Smooth muscle cell (in vitro differentiated cells): ENCODE measurements at regions not wholly inside any gene's neighbourhood (a gene's known extent, or its start where the extent isn't known, plus 50 kb on each side); places are given as distances from the start of the nearest gene placed in this dataset.

Experiments used
- DNase-seq: peaks from one replicate; lab custom pipeline; 2025; ENCODE audit not compliant: unreplicated experiment; lab: John Stamatoyannopoulos, UW
- H2AFZ ChIP-seq: fragments of 200-600 bp; sonication (generic); 2 replicates; pipeline ENCODE4 v1.6.0; 2016; ENCODE audit warnings: antibody characterized with exemption, low read depth, mild to moderate bottlenecking
- H3F3A ChIP-seq: fragments of 200-600 bp; sonication (generic); 2 replicates; pipeline ENCODE4 v1.6.0; 2017; ENCODE audit warnings: antibody characterized with exemption, low read depth
- H3K27ac ChIP-seq: fragments of 200-600 bp; sonication (generic); 2 replicates; pipeline ENCODE4 v1.5.1; 2016; ENCODE audit warnings: low read depth, mild to moderate bottlenecking
- H3K27me3 ChIP-seq: fragments of 200-600 bp; sonication (generic); 2 replicates; pipeline ENCODE4 v1.6.1; 2016; ENCODE audit warnings: low read depth, mild to moderate bottlenecking
- H3K36me3 ChIP-seq: fragments of 200-600 bp; sonication (generic); 2 replicates; pipeline ENCODE4 v1.5.1; 2016; ENCODE audit warnings: low read depth
- H3K4me1 ChIP-seq: fragments of 200-600 bp; sonication (generic); 2 replicates; pipeline ENCODE4 v1.5.1; 2016; ENCODE audit warnings: low read depth
- H3K4me2 ChIP-seq: fragments of 200-600 bp; sonication (generic); 2 replicates; pipeline ENCODE4 v1.6.0; 2016; ENCODE audit warnings: mild to moderate bottlenecking
- H3K4me3 ChIP-seq: fragments of 200-600 bp; sonication (generic); 2 replicates; pipeline ENCODE4 v1.5.1; 2016; ENCODE audit warnings: mild to moderate bottlenecking
- H3K79me2 ChIP-seq: fragments of 200-600 bp; sonication (generic); 2 replicates; pipeline ENCODE4 v1.6.0; 2016; ENCODE audit warnings: low read depth, mild to moderate bottlenecking
- H3K9ac ChIP-seq: fragments of 200-600 bp; sonication (generic); 2 replicates; pipeline ENCODE4 v1.6.0; 2016; ENCODE audit warnings: low read depth
- H3K9me3 ChIP-seq: fragments of 200-600 bp; sonication (generic); replicated peaks from 2 replicates; pipeline ENCODE4 v1.5.1; 2016; ENCODE audit warnings: low read depth
- H4K20me1 ChIP-seq: fragments of 200-600 bp; sonication (generic); 2 replicates; pipeline ENCODE4 v1.6.0; 2016; ENCODE audit warnings: low read depth
- WGBS: methylation state at CpG from one replicate; pipeline ENCODE4 v1.1.7; 2016; ENCODE audit warnings: low lambda C conversion rate; 5-methylcytosine and 5-hydroxymethylcytosine counted together
- TF ChIP-seq, protein P1 (sequence below): fragments of 200-600 bp; sonication (generic); IDR thresholded peaks from 2 replicates; pipeline ENCODE4 v1.5.1; 2017; ENCODE audit warnings: borderline replicate concordance, mild to moderate bottlenecking, antibody characterized with exemption; ENCODE audit not compliant: insufficient read depth, poor library complexity, severe bottlenecking

DNA sequence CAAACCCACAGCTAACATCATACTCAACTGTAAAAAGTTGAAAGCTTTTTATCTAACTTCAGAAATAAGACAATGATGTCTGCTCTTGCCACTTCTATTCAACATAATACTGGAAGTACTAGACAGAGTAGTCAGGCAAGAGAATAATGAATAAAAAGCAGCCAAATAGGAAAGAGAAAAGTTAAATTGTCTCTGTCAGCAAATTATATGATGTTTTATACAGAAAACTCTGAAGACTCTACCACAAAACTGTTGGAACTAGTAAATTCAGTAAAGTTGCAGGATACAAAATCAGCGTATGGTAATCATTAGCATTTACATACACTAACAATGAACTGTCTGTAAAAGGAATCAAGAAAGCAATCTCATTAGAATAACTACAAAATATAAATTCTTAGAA lies 752.9 kb upstream of the CT83 start:
- 79% methylated on average over 1 of the region's 1 CpG for WGBS
- Histone ChIP-seq H3K79me2 (no peaks in the 10 kb centered on the region), H3K27me3 (no peaks in the 10 kb centered on the region), H3K9ac (no peak overlapping the region), H3K27ac (no peak overlapping the region), H4K20me1 (no peaks in the 10 kb centered on the region), H2AFZ (no peak overlapping the region), H3K9me3 (no peaks in the 10 kb centered on the region), H3F3A (no peaks in the 10 kb centered on the region), H3K4me1 (no peaks in the 10 kb centered on the region), H3K36me3 (no peaks in the 10 kb centered on the region), H3K4me3 (no peak overlapping the region), H3K4me2 (no peak overlapping the region)
- TF ChIP-seq, protein P1, sequence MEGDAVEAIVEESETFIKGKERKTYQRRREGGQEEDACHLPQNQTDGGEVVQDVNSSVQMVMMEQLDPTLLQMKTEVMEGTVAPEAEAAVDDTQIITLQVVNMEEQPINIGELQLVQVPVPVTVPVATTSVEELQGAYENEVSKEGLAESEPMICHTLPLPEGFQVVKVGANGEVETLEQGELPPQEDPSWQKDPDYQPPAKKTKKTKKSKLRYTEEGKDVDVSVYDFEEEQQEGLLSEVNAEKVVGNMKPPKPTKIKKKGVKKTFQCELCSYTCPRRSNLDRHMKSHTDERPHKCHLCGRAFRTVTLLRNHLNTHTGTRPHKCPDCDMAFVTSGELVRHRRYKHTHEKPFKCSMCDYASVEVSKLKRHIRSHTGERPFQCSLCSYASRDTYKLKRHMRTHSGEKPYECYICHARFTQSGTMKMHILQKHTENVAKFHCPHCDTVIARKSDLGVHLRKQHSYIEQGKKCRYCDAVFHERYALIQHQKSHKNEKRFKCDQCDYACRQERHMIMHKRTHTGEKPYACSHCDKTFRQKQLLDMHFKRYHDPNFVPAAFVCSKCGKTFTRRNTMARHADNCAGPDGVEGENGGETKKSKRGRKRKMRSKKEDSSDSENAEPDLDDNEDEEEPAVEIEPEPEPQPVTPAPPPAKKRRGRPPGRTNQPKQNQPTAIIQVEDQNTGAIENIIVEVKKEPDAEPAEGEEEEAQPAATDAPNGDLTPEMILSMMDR, result no peak
- DNase-seq, result no peak

DNA sequence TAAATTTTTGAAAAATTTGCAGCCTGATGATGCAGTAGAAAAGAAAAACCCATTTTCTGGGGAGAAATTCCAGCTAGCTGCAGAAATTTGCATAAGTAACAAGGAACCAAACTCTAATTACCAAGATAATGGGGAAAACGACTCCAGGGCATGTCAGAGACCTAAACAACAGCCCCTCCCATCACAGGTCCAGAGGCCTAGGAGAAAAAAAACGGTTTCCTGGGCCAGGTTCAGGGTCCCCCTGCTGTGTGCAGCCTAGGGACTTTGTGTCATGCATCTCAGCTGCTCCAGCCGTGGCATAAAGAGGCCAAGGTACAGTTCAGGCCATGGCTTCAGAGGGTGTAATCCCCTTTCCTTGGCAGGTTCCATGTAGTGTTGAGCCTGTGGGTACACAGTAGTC lies 733.7 kb upstream of the CT83 start:
- no peaks in the 10 kb centered on the region for H3K27me3 ChIP-seq
- no peaks in the 10 kb centered on the region for H3F3A ChIP-seq
- H2AFZ ChIP-seq, result no peak overlapping the region
- no peaks in the 10 kb centered on the region for H3K9me3 ChIP-seq
- 45% methylated on average over 3 of the region's 3 CpGs for WGBS
- no peak overlapping the region for H3K4me2 ChIP-seq
- TF ChIP-seq, protein P1, result no peak
- DNase-seq, result no peak
- no peak overlapping the region for H3K9ac ChIP-seq
- no peaks in the 10 kb centered on the region for H3K4me1 ChIP-seq
- no peak overlapping the region for H3K27ac ChIP-seq
- no peak overlapping the region for H3K4me3 ChIP-seq
- no peaks in the 10 kb centered on the region for H3K79me2 ChIP-seq
- no peaks in the 10 kb centered on the region for H3K36me3 ChIP-seq
- no peaks in the 10 kb centered on the region for H4K20me1 ChIP-seq

DNA sequence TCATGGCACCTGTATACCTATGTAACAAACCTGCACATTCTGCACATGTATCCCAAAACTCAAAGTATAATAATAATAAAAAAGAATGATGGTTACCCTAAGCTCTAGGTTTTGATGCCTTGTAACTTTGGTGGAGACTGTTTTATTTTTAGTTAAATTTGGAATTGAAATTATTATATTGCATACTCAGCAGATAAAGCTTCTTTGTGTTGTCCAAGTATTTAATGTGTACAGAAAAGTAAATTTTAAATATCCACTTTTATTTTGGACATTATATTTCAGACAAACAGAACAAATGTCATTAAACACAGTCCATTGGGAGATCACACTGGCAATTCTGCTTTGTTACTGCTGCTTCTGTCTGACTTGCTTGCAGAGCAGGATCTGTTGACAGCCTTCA lies 684.5 kb upstream of the CT83 start:
- H3K4me2 ChIP-seq, result no peak overlapping the region
- H3K27ac ChIP-seq, result no peak overlapping the region
- no peaks in the 10 kb centered on the region for H3F3A ChIP-seq
- H3K36me3 ChIP-seq, result no peaks in the 10 kb centered on the region
- no peaks in the 10 kb centered on the region for H3K4me1 ChIP-seq
- H3K27me3 ChIP-seq, result no peaks in the 10 kb centered on the region
- DNase-seq, result no peak
- H3K4me3 ChIP-seq, result no peak overlapping the region
- no peak overlapping the region for H2AFZ ChIP-seq
- TF ChIP-seq, protein P1, result no peak
- H4K20me1 ChIP-seq, result no peaks in the 10 kb centered on the region
- no peak overlapping the region for H3K9ac ChIP-seq
- H3K9me3 ChIP-seq, result no peaks in the 10 kb centered on the region
- no peaks in the 10 kb centered on the region for H3K79me2 ChIP-seq

DNA sequence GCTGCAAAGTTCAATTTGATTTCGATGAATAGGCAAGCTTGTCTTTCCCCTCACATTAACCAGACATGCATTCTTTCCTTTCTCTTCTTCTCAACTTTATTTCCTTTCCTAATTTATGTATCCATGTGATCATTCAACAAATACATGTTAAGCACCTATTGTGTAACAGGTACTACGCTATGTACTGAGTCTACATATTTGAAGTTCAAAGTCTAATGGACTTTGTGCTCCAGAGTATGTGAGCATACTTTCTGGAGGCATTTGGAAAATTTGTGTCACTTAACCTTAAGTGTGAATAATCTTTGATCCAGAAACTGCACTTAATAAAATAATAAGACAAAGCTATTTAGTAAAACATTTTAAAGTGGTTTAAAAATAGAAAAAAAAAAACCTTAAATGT lies 675.3 kb upstream of the CT83 start:
- peaks cover 5% of the 10 kb centered on the region for H3K9me3 ChIP-seq
- DNase-seq, result no peak
- 81% methylated on average over 2 of the region's 2 CpGs for WGBS

More for the DNA sequence above, 675.3 kb upstream of the CT83 start:
- Histone ChIP-seq H3K4me3 (no peak overlapping the region), H2AFZ (no peak overlapping the region), H3K9ac (no peak overlapping the region), H3K27me3 (no peaks in the 10 kb centered on the region), H3F3A (no peaks in the 10 kb centered on the region), H4K20me1 (no peaks in the 10 kb centered on the region), H3K4me2 (no peak overlapping the region), H3K36me3 (no peaks in the 10 kb centered on the region), H3K79me2 (no peaks in the 10 kb centered on the region), H3K4me1 (no peaks in the 10 kb centered on the region), H3K27ac (no peak overlapping the region)
- TF ChIP-seq, protein P1, result no peak
